H9 (cell line): ENCODE measurements at regions not wholly inside any gene's neighbourhood (a gene's known extent, or its start where the extent isn't known, plus 50 kb on each side); places are given as distances from the start of the nearest gene placed in this dataset.

Experiments
- DNase-seq: peaks from one replicate; pipeline ENCODE4 v3.0.0-alpha.2; 2017
- H2AFZ ChIP-seq: one replicate; pipeline ENCODE4 v1.6.1; 2013; ENCODE audit warnings: mild to moderate bottlenecking, low read length, control low read depth, moderate library complexity
- H2AK5ac ChIP-seq: 2 replicates; pipeline ENCODE4 v1.6.1; 2013; ENCODE audit warnings: low read length, control low read depth, mixed read lengths; ENCODE audit not compliant: insufficient read length
- H2BK120ac ChIP-seq: one replicate; pipeline ENCODE4 v1.6.1; 2013; ENCODE audit warnings: low read depth, mild to moderate bottlenecking, low read length, control low read depth, inconsistent platforms; ENCODE audit not compliant: poor library complexity, severe bottlenecking
- H2BK12ac ChIP-seq: 2 replicates; pipeline ENCODE4 v1.6.1; 2013; ENCODE audit warnings: low read length, control low read depth, mixed read lengths, low read depth; ENCODE audit not compliant: insufficient read length
- H2BK15ac ChIP-seq: 2 replicates; pipeline ENCODE4 v1.6.1; 2013; ENCODE audit warnings: low read depth, low read length, control low read depth
- H2BK20ac ChIP-seq: one replicate; pipeline ENCODE4 v1.6.1; 2013; ENCODE audit warnings: low read depth, mild to moderate bottlenecking, low read length, control low read depth, inconsistent platforms; ENCODE audit not compliant: poor library complexity, severe bottlenecking
- H2BK5ac ChIP-seq: 2 replicates; pipeline ENCODE4 v1.6.1; 2013; ENCODE audit warnings: low read length, control low read depth, mixed read lengths; ENCODE audit not compliant: insufficient read length
- H3K14ac ChIP-seq: 2 replicates; pipeline ENCODE4 v1.6.1; 2013; ENCODE audit warnings: low read length, control low read depth; ENCODE audit not compliant: insufficient read depth
- H3K18ac ChIP-seq: 2 replicates; pipeline ENCODE4 v1.6.1; 2013; ENCODE audit warnings: low read depth, mild to moderate bottlenecking, mixed read lengths, low read length, control low read depth; ENCODE audit not compliant: insufficient read length
- H3K23ac ChIP-seq: 2 replicates; pipeline ENCODE4 v1.6.1; 2013; ENCODE audit warnings: low read length, control low read depth, mixed read lengths, low read depth; ENCODE audit not compliant: insufficient read length
- H3K23me2 ChIP-seq: 2 replicates; pipeline ENCODE4 v1.6.1; 2013; ENCODE audit warnings: low read depth, mild to moderate bottlenecking, mixed read lengths, low read length, control low read depth; ENCODE audit not compliant: insufficient read length, poor library complexity, severe bottlenecking
- H3K27ac ChIP-seq: 2 replicates; pipeline ENCODE4 v1.5.1; 2013; ENCODE audit warnings: low read length, control low read depth, mixed read lengths, low read depth; ENCODE audit not compliant: insufficient read length
- H3K27me3 ChIP-seq: 2 replicates; pipeline ENCODE4 v1.6.1; 2013; ENCODE audit warnings: low read length, control low read depth, inconsistent platforms; ENCODE audit not compliant: insufficient read depth
- H3K4ac ChIP-seq: 2 replicates; pipeline ENCODE4 v1.6.1; 2013; ENCODE audit warnings: low read depth, mild to moderate bottlenecking, control low read depth, inconsistent platforms, low read length, moderate library complexity
- H3K4me1 ChIP-seq: 2 replicates; pipeline ENCODE4 v1.6.1; 2013; ENCODE audit warnings: low read length, control low read depth, inconsistent platforms; ENCODE audit not compliant: insufficient read depth
- H3K4me2 ChIP-seq: 2 replicates; pipeline ENCODE4 v1.6.1; 2013; ENCODE audit warnings: low read length, control low read depth, mixed read lengths; ENCODE audit not compliant: insufficient read length, insufficient read depth
- H3K56ac ChIP-seq: 2 replicates; pipeline ENCODE4 v1.6.1; 2013; ENCODE audit warnings: low read depth, mild to moderate bottlenecking, mixed read lengths, low read length, control low read depth; ENCODE audit not compliant: insufficient read length
- H3K79me1 ChIP-seq: 2 replicates; pipeline ENCODE4 v1.6.1; 2013; ENCODE audit warnings: low read depth, mild to moderate bottlenecking, moderate library complexity, low read length, control low read depth, inconsistent platforms; ENCODE audit not compliant: insufficient read depth, poor library complexity, severe bottlenecking
- H3K79me2 ChIP-seq: 2 replicates; pipeline ENCODE4 v1.6.1; 2013; ENCODE audit warnings: low read length, control low read depth, inconsistent platforms; ENCODE audit not compliant: insufficient read depth
- H3K9ac ChIP-seq: 2 replicates; pipeline ENCODE4 v1.6.1; 2013; ENCODE audit warnings: low read length, control low read depth, mixed read lengths; ENCODE audit not compliant: insufficient read length; ENCODE audit errors: extremely low read depth
- H3K9me3 ChIP-seq: one replicate; pipeline ENCODE4 v1.6.1; 2013; ENCODE audit warnings: low read depth, low read length, inconsistent platforms; ENCODE audit not compliant: control insufficient read depth
- H3T11ph ChIP-seq: one replicate; pipeline ENCODE4 v1.6.1; 2013; ENCODE audit warnings: mild to moderate bottlenecking, low read length, control low read depth, inconsistent platforms
- H4K20me1 ChIP-seq: one replicate; pipeline ENCODE4 v1.6.1; 2013; ENCODE audit not compliant: control insufficient read depth, insufficient read length, insufficient read depth
- H4K5ac ChIP-seq: 2 replicates; pipeline ENCODE4 v1.6.1; 2013; ENCODE audit warnings: low read depth, mild to moderate bottlenecking, mixed read lengths, low read length, control low read depth; ENCODE audit not compliant: insufficient read length
- H4K8ac ChIP-seq: replicated peaks from 2 replicates; pipeline ENCODE4 v1.6.1; 2013; ENCODE audit warnings: low read length, control low read depth, mixed read lengths, low read depth; ENCODE audit not compliant: insufficient read length
- H4K91ac ChIP-seq: 2 replicates; pipeline ENCODE4 v1.6.1; 2013; ENCODE audit warnings: low read depth, mild to moderate bottlenecking, moderate library complexity, mixed read lengths, low read length, control low read depth; ENCODE audit not compliant: insufficient read length
- H3K27ac Mint-ChIP-seq, 3 experiments: 2 replicates in 2 of 3; 3 replicates in 1 of 3; pipeline ENCODE4 v1.8.0; 2020 to 2021; ENCODE audit warnings: mixed read lengths in 3 of 3, mild to moderate bottlenecking in 1 of 3, moderate library complexity in 1 of 3
- H3K27me3 Mint-ChIP-seq: 2 replicates; pipeline ENCODE4 v1.8.0; 2021; ENCODE audit warnings: low read depth, mild to moderate bottlenecking, moderate library complexity, mixed read lengths
- H3K36me3 Mint-ChIP-seq, 3 experiments: 2 replicates in 2 of 3; 3 replicates in 1 of 3; pipeline ENCODE4 v1.8.0; 2020 to 2021; ENCODE audit warnings: low read depth in 3 of 3, mixed read lengths in 3 of 3; ENCODE audit not compliant: insufficient read depth in 1 of 3
- H3K4me1 Mint-ChIP-seq, 2 experiments: 2 replicates each; pipeline ENCODE4 v1.8.0; 2020; ENCODE audit warnings: mixed read lengths in 2 of 2
- H3K4me3 Mint-ChIP-seq, 2 experiments: 2 replicates in 1 of 2; 3 replicates in 1 of 2; pipeline ENCODE4 v1.8.0; 2020 to 2021; ENCODE audit warnings: mild to moderate bottlenecking in 2 of 2, mixed read lengths in 2 of 2, moderate library complexity in 1 of 2
- H3K9me3 Mint-ChIP-seq, 2 experiments: 2 replicates in 1 of 2; 3 replicates in 1 of 2; pipeline ENCODE4 v1.8.0; 2020; ENCODE audit warnings: mild to moderate bottlenecking in 2 of 2, mixed read lengths in 2 of 2, moderate library complexity in 1 of 2
- CTCF ChIP-seq: fragments of 200-600 bp; sonication (generic); conservative IDR thresholded peaks from 3 replicates; pipeline ENCODE4 v1.8.0; 2021; ENCODE audit warnings: antibody characterized with exemption, mild to moderate bottlenecking
- WGBS: extraction: QIAGEN DNeasy Blood & Tissue Kit; methylation state at CpG from one replicate; pipeline ENCODE4 v1.1.7; 2013; ENCODE audit warnings: missing lambda C conversion rate, low lambda C conversion rate, mixed read lengths; ENCODE audit not compliant: insufficient read length; ENCODE audit errors: extremely low coverage; 5-methylcytosine and 5-hydroxymethylcytosine counted together

- no peaks in the 10 kb centered on the region for H3K79me1 ChIP-seq
- no peak overlapping the region for H3K18ac ChIP-seq
- no peak overlapping the region for H3K23ac ChIP-seq
- H4K20me1 ChIP-seq: no peaks in the 10 kb centered on the region
- H2BK120ac ChIP-seq: no peak overlapping the region
- Mint-ChIP-seq H3K9me3 (peaks cover 24 to 29% of the 10 kb centered on the region in 2 experiments), H3K4me3 (no peak overlapping the region), H3K27me3 (peaks cover 1% of the 10 kb centered on the region; the same call in 1 of the 2 replicates), H3K27ac (no peak overlapping the region), H3K36me3 (peaks cover 3 to 19% (median 5%) of the 10 kb centered on the region in 3 experiments), H3K4me1 (no peaks in the 10 kb centered on the region)
- no peak overlapping the region for H3K9ac ChIP-seq
- no peaks in the 10 kb centered on the region for H3K27me3 ChIP-seq
- H3K4me1 ChIP-seq: no peaks in the 10 kb centered on the region
- H4K5ac ChIP-seq: no peak overlapping the region
- no peak for TF ChIP-seq CTCF
- H3K23me2 ChIP-seq: no peaks in the 10 kb centered on the region
- H3K14ac ChIP-seq: no peak overlapping the region
- H4K91ac ChIP-seq: no peak overlapping the region
- H3K9me3 ChIP-seq: no peaks in the 10 kb centered on the region
- DNase-seq: no peak
- H4K8ac ChIP-seq: no peak overlapping the region
- no peak overlapping the region for H2BK20ac ChIP-seq
- H3K27ac ChIP-seq: no peak overlapping the region
- no peak overlapping the region for H3T11ph ChIP-seq
- H2BK15ac ChIP-seq: no peak overlapping the region
- H3K4ac ChIP-seq: no peak overlapping the region
- no peak overlapping the region for H2BK12ac ChIP-seq
- H3K4me2 ChIP-seq: no peak overlapping the region
- no CpG with 5 or more reads among the region's 2 CpGs for WGBS
- H2BK5ac ChIP-seq: no peak overlapping the region
- no peak overlapping the region for H3K56ac ChIP-seq
- H3K79me2 ChIP-seq: no peaks in the 10 kb centered on the region
- H2AK5ac ChIP-seq: no peak overlapping the region
- no peak overlapping the region for H2AFZ ChIP-seq
Observed at GRCh38 chr5:2486373-2486772, 265.1 kb downstream of the IRX2 start.
